ENCODE measurements at regions not wholly inside any gene's neighbourhood (a gene's known extent, or its start where the extent isn't known, plus 50 kb on each side); places are given as distances from the start of the nearest gene placed in this dataset.
A peak's percentile ranks its signal among the peaks of the same experiment; 100 is the strongest.

GRCh38 chr9:25212361-25212760, 465.9 kb downstream of the TUSC1 start:
- no peaks in the 10 kb centered on the region for H3K27me3 Mint-ChIP-seq (ENCODE audit: low read depth)
- peak overlapping the region; percentile 60 for H3K27ac Mint-ChIP-seq (ENCODE audit: unreplicated experiment)
- no peak for TF ChIP-seq CTCF (conservative IDR thresholded peaks at IDR 0.05)
- H3K4me1 Mint-ChIP-seq = peaks cover 10% of the 10 kb centered on the region
- H3K4me3 Mint-ChIP-seq = no peak overlapping the region
- DNase-seq (ENCODE audit: low read depth, low spot score) = no peak
- no peaks in the 10 kb centered on the region for H3K36me3 Mint-ChIP-seq (ENCODE audit: low read depth)
- H3K9me3 Mint-ChIP-seq = no peaks in the 10 kb centered on the region

- no peak overlapping the region for H3K4me3 Mint-ChIP-seq
- peaks cover 20% of the 10 kb centered on the region for H3K4me1 Mint-ChIP-seq
- no peak for TF ChIP-seq CTCF (conservative IDR thresholded peaks at IDR 0.05)
- peaks cover 12% of the 10 kb centered on the region for H3K9me3 Mint-ChIP-seq
- H3K27ac Mint-ChIP-seq (ENCODE audit: unreplicated experiment) = no peak overlapping the region
- no peaks in the 10 kb centered on the region for H3K27me3 Mint-ChIP-seq (ENCODE audit: low read depth)
- DNase-seq (ENCODE audit: low read depth, low spot score) = no peak
- no peaks in the 10 kb centered on the region for H3K36me3 Mint-ChIP-seq (ENCODE audit: low read depth)
Measured at GRCh38 chr9:25207402-25208195, 470.6 kb downstream of the TUSC1 start.

GRCh38 chr9:25206027-25206426, 472.2 kb downstream of the TUSC1 start:
- Mint-ChIP-seq H3K4me3 (no peak overlapping the region), H3K9me3 (peaks cover 12% of the 10 kb centered on the region), H3K36me3 (ENCODE audit: low read depth) (no peaks in the 10 kb centered on the region), H3K27me3 (ENCODE audit: low read depth) (no peaks in the 10 kb centered on the region), H3K4me1 (peaks cover 14% of the 10 kb centered on the region), H3K27ac (ENCODE audit: unreplicated experiment) (no peak overlapping the region)
- TF ChIP-seq CTCF (conservative IDR thresholded peaks at IDR 0.05) = no peak
- DNase-seq (ENCODE audit: low read depth, low spot score) = no peak

- H3K4me3 Mint-ChIP-seq = no peak overlapping the region
- H3K36me3 Mint-ChIP-seq (ENCODE audit: low read depth) = no peaks in the 10 kb centered on the region
- peaks cover 14% of the 10 kb centered on the region for H3K4me1 Mint-ChIP-seq
- TF ChIP-seq CTCF (conservative IDR thresholded peaks at IDR 0.05) = no peak
- H3K9me3 Mint-ChIP-seq = peaks cover 12% of the 10 kb centered on the region
- no peak overlapping the region for H3K27ac Mint-ChIP-seq (ENCODE audit: unreplicated experiment)
- DNase-seq (ENCODE audit: low read depth, low spot score) = no peak
- H3K27me3 Mint-ChIP-seq (ENCODE audit: low read depth) = no peaks in the 10 kb centered on the region
Measured at GRCh38 chr9:25205285-25205684, 473.0 kb downstream of the TUSC1 start.

- H3K9me3 Mint-ChIP-seq = peaks cover 5% of the 10 kb centered on the region
- DNase-seq (ENCODE audit: low read depth, low spot score) = no peak
- H3K4me1 Mint-ChIP-seq = no peaks in the 10 kb centered on the region
- H3K27me3 Mint-ChIP-seq (ENCODE audit: low read depth) = no peaks in the 10 kb centered on the region
- no peak overlapping the region for H3K27ac Mint-ChIP-seq (ENCODE audit: unreplicated experiment)
- peaks cover 5% of the 10 kb centered on the region for H3K36me3 Mint-ChIP-seq (ENCODE audit: low read depth)
- H3K4me3 Mint-ChIP-seq = no peak overlapping the region
- no peak for TF ChIP-seq CTCF (conservative IDR thresholded peaks at IDR 0.05)
Measured at GRCh38 chr9:25177858-25178257, 500.4 kb downstream of the TUSC1 start.
